HEK293 (cell line): ENCODE measurements at regions not wholly inside any gene's neighbourhood (a gene's known extent, or its start where the extent isn't known, plus 50 kb on each side); places are given as distances from the start of the nearest gene placed in this dataset.

Source experiments
- CTCF ChIP-seq: fragments of 450-650 bp; formaldehyde crosslinking; IDR thresholded peaks from 2 replicates; pipeline ENCODE4 v1.5.1; 2016; ENCODE audit warnings: missing biosample characterization, missing genetic modification characterization
- GLI2 ChIP-seq: fragments of 450-650 bp; formaldehyde crosslinking; IDR thresholded peaks from 2 replicates; pipeline ENCODE4; 2017; ENCODE audit warnings: missing biosample characterization, missing genetic modification characterization, low read depth, borderline replicate concordance
- ZNF394 ChIP-seq: fragments of 450-650 bp; formaldehyde crosslinking; IDR thresholded peaks from 2 replicates; pipeline ENCODE4 v1.5.1; 2016; ENCODE audit warnings: missing biosample characterization, missing genetic modification characterization, mild to moderate bottlenecking, moderate library complexity, borderline replicate concordance
- ZNF501 ChIP-seq: fragments of 450-650 bp; formaldehyde crosslinking; IDR thresholded peaks from 2 replicates; pipeline ENCODE4 v1.5.1; 2016; ENCODE audit warnings: missing biosample characterization, missing genetic modification characterization
- ZNF843 ChIP-seq: fragments of 450-650 bp; formaldehyde crosslinking; IDR thresholded peaks from 2 replicates; pipeline ENCODE4 v1.5.1; 2016; ENCODE audit warnings: missing biosample characterization, missing genetic modification characterization

GRCh38 chr10:15433850-15434537 lies 62.9 kb upstream of the FAM171A1 start:
- TF ChIP-seq ZNF394 (peak; percentile 45; the same call in 1 of the 2 replicates), ZNF501 (tag by site-specific recombination) (peak; percentile 86), GLI2 (tag by site-specific recombination) (no peak), ZNF843 (tag by site-specific recombination) (peak; percentile 73; the same call in 1 of the 2 replicates), CTCF (peak; percentile 75)
